GM19099 (cell line): ENCODE measurements at regions not wholly inside any gene's neighbourhood (a gene's known extent, or its start where the extent isn't known, plus 50 kb on each side); places are given as distances from the start of the nearest gene placed in this dataset.

Source experiments
- POLR2A ChIP-seq: IDR thresholded peaks from 3 replicates; pipeline ENCODE4 v1.6.1; 2011; ENCODE audit warnings: low read depth; ENCODE audit not compliant: insufficient read length; ENCODE audit errors: extremely low read depth

- no peak for TF ChIP-seq POLR2A
Observed at GRCh38 chr2:3065928-3066327, 311.7 kb downstream of the EIPR1 start.

DNA sequence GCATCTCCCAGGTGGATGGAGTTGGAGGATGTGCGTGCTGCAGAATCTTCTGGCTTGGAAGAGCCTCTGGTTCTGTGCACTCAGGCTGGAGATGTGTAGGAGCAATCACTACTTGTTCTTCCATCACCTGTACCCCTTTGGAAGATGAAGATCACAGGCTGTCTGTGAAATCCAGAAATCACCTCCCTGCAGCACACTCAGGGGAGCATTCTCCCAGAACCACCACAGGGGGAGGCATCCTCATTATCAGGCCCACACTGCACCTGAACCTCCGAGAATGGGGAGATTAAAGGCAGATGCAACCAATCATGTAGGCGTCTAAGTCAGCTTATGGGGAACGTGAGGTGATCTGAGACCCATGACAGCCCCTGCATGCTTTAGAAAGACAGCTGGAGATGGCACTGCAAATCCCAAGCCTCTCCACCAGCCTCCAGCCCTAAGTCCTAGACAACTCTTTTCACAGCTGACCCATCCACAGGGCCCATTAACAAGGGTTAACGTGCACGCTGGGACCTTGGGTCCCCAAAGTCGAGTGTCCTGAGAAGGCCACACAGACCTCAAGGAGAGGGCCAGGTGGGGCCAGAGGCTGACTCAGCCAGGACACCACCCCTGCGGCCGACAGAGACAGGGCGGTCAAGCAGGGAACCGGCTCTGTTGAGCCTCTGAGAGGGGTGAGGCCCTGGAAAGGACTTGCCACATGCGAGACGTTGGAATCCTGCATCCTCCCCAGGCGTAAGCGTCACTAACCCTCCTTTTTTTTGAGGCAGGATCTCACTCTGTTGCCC lies 314.9 kb downstream of the EIPR1 start:
- no peak for TF ChIP-seq POLR2A

DNA sequence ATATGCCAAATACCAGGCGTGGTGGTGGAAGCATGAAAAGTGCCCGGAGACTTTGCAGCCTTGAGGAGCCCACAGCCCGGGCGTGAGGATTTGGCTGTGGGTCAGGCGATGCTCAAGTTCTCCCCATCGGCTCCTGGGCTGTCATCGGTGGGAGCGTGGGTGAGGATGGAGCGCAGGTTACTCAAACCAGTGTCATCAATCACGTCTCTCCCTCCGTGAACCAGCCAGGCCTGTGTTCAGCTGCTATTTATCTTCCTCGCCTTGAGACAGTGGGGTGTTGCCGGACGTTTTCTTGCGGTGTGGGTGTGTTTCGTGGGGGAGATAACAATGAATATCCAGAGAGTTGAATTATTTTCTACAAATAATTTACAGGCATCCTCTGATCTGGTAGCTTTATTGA lies 317.6 kb downstream of the EIPR1 start:
- no peak for TF ChIP-seq POLR2A

GRCh38 chr2:3059141-3059925 lies 318.3 kb downstream of the EIPR1 start:
- no peak for TF ChIP-seq POLR2A

GRCh38 chr2:3054066-3054465 lies 323.6 kb downstream of the EIPR1 start:
- no peak for TF ChIP-seq POLR2A

DNA sequence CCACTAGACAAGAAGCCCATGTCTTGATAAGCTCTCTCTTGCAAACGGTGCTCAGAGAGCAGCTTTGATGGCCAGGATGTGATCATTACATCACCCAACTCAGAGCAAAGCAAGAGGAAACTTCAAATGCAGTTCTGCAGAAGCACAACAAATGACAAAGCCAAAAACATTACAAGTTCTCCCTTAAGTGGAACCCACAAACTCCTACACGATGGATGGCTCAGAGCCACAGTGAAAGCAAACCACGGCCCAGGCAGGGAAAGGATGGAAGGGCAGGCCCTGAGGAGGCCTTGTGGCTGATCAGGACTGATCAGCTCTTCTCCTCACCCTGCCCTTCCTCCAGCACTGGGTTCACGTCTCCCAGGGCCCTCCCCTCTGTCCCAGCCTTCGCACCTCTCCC lies 326.4 kb downstream of the EIPR1 start:
- no peak for TF ChIP-seq POLR2A

- TF ChIP-seq POLR2A: no peak
Observed at GRCh38 chr2:3046170-3046865, 331.3 kb downstream of the EIPR1 start.

- no peak for TF ChIP-seq POLR2A
Observed at GRCh38 chr2:3045318-3045921, 332.2 kb downstream of the EIPR1 start.

DNA sequence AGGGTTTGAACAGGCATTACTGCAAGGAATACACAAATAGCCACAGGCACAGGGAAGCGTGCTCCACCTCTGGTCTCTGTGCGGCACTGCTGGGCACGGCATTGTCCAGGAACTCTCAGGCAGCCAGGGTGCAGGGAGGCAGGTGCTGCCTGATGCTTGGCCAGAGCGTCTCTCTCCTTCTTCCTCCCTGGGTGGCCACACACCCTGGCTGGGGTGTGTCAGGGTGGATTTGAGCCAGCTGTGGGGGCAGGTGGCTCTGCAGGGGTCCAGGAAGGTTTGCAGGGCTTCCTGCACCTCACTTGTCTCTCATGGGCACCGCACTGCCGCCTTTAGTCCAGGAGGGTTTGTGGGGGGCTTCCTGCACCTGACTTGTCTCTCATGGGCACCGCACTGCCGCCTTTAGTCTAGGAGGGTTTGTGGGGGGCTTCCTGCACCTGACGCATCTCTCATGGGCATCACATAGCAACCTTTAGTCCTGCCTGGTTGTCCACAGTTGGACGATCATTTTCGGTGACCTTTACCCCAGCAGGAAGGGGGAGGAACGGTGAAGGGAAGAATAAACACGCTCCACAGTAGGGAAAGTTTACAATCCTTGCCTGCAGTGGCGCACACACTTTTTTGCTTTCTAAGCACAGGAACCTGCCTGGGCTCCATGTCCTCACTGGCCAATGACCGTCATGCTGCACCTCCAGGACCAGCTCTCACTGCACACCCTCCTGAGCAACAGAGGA lies 332.9 kb downstream of the EIPR1 start:
- TF ChIP-seq POLR2A: no peak

DNA sequence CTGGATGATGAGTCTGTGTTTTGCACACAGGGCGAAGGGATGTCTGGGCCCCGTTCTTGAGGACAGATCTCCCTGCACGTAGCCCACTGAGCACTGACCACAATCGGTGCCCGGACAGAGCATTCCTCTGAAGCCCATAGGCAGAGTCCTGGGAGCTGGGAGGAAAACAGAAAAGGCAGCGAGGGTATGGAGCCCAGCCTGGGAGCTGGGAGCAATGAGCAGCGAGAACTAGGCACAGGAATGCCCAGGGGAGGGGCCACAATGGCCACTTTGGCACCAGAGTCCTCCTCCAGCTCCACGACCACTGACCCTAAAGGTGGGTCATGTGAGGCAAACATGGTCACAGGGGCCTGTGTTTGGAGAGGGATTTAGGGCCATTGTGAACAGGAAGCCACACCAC lies 333.9 kb downstream of the EIPR1 start:
- no peak for TF ChIP-seq POLR2A

DNA sequence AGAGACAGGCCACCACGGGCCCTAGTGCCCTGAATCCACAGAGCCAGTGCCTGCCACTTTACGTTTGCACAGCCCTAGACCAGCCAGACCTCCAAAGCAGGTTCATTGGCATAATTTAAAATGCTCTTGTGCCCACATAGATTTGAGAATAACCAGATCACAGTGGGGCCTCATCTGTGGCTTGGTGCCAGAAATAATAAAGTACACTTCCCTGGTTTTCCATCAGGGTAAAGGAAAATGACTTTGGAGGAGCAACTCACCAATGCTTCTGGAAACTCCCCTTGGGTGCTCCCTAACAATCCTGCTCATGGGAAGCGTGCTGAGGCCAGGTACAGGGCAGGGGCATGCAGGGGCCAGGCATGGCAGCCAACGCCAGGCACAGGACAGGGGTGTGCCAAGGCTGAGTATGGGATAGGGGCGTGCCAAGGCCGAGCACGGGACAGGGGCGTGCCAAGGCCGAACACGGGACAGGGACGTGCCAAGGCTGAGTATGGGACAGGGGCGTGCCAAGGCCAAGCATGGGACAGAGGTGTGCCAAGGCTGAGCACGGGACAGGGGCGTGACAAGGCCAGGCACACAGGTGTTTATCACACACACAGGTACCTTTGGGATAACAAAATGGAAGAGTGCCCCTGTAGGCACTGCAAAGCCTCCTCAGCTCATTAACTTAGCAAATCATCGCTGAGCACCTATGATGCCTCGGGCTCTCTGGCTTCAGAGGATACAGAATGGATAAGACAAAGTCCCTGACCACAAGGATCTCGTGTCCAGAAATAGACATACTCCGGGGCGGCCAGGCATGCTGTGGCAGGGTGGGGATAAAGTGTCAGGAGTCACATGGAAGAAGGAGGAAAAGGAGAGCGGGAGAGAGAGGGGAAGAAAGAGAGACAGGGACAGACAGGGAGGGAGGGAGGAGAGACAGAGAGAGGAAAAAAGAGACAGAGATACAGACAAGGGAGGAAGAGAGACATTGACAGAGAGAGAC lies 334.7 kb downstream of the EIPR1 start:
- TF ChIP-seq POLR2A: no peak

- TF ChIP-seq POLR2A: no peak
Observed at GRCh38 chr2:3041841-3042600, 335.6 kb downstream of the EIPR1 start.

- TF ChIP-seq POLR2A: no peak
Observed at GRCh38 chr2:3041246-3041645, 336.4 kb downstream of the EIPR1 start.

DNA sequence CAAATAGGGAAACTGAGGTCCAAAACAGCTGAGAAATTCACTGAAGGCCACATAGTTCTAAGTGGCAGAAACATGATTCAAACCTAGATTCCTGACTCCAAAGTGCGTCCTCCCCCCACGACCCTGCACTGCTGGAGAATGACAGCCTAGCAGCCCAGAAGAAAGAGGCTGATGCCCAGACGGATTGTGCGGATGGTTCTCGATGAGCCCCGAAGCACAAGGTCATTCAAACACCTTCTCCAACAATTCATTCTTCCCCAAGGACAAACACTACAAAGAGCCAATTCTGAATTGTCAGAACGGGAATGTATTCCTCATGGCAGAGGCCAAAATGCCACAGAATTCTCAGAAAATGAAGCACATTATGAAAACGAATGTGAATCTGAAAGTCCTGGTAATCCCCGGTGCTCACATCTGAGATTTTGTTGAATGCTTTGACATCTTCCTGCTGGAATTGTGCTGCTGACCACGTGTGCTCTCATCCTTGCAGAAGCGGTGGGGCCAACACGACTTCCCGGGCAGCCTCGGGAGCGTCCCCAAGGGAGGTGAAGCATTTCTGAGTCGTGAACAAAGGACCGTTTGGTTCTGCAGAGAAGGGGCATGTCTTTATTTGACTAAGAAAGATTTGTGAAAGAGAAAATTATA lies 337.0 kb downstream of the EIPR1 start:
- TF ChIP-seq POLR2A: no peak
